DMS114 treated with DMSO at 0.1 percent for 48 hours (cell line): ENCODE measurements at regions not wholly inside any gene's neighbourhood (a gene's known extent, or its start where the extent isn't known, plus 50 kb on each side); places are given as distances from the start of the nearest gene placed in this dataset.
"Not testable (repeated sequence)": the region's sequence is repeated elsewhere in the genome, so short reads cannot be mapped to it uniquely, and the experiment has no call there.

Source experiments
- DNase-seq: peaks from one replicate; lab custom pipeline; 2025; ENCODE audit not compliant: unreplicated experiment; lab: John Stamatoyannopoulos, UW

- DNase-seq: no peak
Measured at GRCh38 chr20:12788632-12789299, 220.0 kb upstream of the SPTLC3 start.

- no peak for DNase-seq
Measured at GRCh38 chr20:12790859-12791258, 217.9 kb upstream of the SPTLC3 start.

GRCh38 chr20:12798286-12798685 is 210.5 kb upstream of the SPTLC3 start:
- no peak for DNase-seq

GRCh38 chr20:12808006-12808567 is 200.7 kb upstream of the SPTLC3 start:
- no peak for DNase-seq

GRCh38 chr20:12815231-12815768 is 193.5 kb upstream of the SPTLC3 start:
- DNase-seq: no peak

GRCh38 chr20:12815778-12816408 is 192.9 kb upstream of the SPTLC3 start:
- DNase-seq: no peak

GRCh38 chr20:12821249-12821648 is 187.5 kb upstream of the SPTLC3 start:
- no peak for DNase-seq

GRCh38 chr20:12823734-12824133 is 185.0 kb upstream of the SPTLC3 start:
- no peak for DNase-seq

GRCh38 chr20:12824328-12825225 is 184.2 kb upstream of the SPTLC3 start:
- no peak for DNase-seq

GRCh38 chr20:12825226-12825595 is 183.6 kb upstream of the SPTLC3 start:
- no peak for DNase-seq

- DNase-seq: no peak
Measured at GRCh38 chr20:12827816-12828385, 180.9 kb upstream of the SPTLC3 start.

GRCh38 chr20:12829170-12829569 is 179.6 kb upstream of the SPTLC3 start:
- no peak for DNase-seq

GRCh38 chr20:12833861-12834260 is 174.9 kb upstream of the SPTLC3 start:
- DNase-seq: no peak

GRCh38 chr20:12835999-12836398 is 172.8 kb upstream of the SPTLC3 start:
- DNase-seq: no peak

GRCh38 chr20:12837646-12838045 is 171.1 kb upstream of the SPTLC3 start:
- DNase-seq: no peak

- no peak for DNase-seq
Measured at GRCh38 chr20:12838261-12838866, 170.4 kb upstream of the SPTLC3 start.

GRCh38 chr20:12847872-12848271 is 160.9 kb upstream of the SPTLC3 start:
- DNase-seq: no peak

GRCh38 chr20:12849225-12849910 is 159.4 kb upstream of the SPTLC3 start:
- DNase-seq: no peak

- not testable (repeated sequence) for DNase-seq
Measured at GRCh38 chr20:12857643-12858042, 151.1 kb upstream of the SPTLC3 start.
